SHP77 treated with DMSO at 0.1 percent for 48 hours (cell line): ENCODE measurements at regions not wholly inside any gene's neighbourhood (a gene's known extent, or its start where the extent isn't known, plus 50 kb on each side); places are given as distances from the start of the nearest gene placed in this dataset.
"Not testable (repeated sequence)": the region's sequence is repeated elsewhere in the genome, so short reads cannot be mapped to it uniquely, and the experiment has no call there.

ENCODE experiments used
- DNase-seq: peaks from one replicate; lab custom pipeline; 2025; lab: John Stamatoyannopoulos, UW

DNA sequence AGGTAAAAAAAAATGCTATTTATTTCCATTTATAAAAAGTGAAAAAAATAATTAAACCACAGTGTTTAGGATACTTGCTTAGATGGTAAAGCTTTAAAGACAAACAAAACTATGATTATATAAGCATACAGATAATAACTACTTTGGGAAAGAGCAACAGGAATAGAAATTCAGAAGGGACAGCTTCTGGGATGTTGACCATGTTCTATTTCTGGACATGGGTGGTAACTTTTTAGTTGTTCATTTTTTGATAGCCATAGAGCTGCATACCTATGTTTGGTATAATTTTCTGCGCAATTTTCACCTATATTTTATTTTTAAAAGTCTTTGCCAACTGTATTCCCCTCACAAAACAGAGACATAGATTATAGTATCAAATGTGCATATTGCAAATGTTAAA is 572.0 kb upstream of the NR2F2 start:
- no peak for DNase-seq

DNA sequence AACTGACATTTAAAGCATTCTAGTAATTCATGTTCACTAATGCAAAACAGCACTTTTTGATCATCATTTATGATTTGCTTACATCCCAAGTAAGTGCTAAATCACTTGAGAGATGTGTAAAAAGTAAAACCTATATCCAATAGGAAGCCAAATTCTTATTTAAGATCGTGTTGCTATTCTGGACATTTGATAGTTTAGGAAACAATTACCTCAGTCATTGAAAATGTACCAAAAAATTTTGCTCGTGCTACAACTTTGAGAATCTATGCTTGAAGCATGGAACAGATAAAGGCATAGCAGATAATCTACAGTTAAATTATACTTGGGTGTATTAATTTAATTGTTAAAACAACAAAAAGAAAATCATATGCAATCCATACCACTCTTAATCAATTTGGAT is 571.6 kb upstream of the NR2F2 start:
- DNase-seq: no peak

DNA sequence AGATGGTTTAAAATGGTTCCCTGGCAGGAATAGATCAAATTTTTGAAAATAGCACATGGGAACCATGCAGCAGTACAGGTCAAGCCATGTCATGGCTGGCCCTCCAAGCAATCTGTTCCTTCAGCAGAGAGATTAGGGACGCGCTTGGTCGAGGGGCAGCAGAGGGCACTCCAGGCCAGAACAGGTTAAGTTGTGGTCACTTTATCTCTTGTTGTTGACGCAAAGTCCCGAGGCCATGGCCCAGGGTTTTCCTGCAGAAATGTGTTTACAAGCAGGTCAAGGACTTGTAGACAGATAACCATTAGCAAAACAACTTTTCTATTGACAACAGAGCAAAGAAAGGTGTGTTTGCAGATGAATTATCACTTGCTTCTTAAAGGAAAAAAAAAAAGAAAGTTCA is 570.0 kb upstream of the NR2F2 start:
- no peak for DNase-seq

DNA sequence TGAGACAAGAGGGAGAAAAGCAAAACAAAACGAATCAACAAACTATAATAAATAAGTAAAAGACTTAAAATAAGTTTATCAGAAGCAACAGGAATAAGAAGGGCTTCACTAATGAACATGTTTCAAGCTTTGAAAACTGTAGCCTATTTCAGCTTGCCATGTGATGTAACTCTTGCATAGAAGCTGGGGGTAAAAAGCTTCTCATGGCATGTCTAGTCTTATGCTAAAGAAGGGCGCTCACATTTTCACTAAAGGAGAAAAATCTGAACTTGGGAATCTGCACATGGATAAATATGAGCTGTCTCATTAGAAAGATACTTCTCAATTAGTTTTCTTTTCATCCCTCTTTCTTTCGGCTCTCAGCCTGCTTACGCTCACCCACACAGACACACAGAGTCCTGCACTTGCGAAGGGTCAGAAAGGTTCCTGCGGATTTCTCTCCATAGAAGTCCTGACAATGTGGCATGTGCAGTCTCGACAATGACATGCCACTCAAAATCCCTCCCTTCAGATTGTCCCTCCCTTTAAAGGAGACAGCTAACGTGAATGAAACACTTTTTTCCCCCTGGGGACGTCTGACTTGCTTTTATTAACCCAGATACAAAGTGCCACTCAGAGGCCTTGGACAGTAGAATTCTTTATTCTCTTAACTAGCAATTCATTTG is 568.9 kb upstream of the NR2F2 start:
- DNase-seq: no peak

DNA sequence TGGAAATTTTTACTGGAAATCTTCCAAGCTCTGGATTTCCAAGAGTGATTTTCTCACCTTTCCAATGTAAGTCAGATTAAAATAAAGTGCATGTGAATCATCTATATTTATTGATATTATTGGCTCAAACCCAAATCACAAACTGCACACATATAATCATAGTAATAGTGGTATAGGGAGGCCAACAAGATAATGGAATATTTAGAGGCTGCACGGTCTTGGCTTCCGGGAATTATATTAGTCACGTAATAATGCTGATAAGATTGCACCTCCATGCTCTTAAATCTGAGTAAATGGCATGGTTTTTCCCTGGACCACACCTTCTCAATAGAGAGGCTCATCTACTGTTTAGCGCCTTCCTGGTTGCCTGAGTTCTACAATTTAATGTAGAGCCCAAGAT is 567.1 kb upstream of the NR2F2 start:
- no peak for DNase-seq

DNA sequence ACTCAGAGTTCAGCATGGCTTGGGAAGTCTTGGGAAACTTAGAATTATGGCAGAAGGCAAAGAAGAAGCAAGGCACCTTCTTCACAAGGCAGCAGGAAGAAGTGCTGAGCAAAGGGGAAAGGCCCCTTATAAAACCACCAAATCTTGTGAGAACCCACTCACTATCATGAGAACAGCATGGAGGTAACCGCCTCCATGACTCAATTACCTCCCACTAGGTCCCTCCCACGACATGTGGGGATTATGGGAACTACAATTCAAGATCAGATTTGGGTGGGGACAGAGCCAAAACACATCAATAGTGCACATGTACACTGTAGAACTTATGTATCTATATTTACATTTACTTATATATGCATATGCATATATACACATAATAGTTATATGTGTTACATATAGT is 565.3 kb upstream of the NR2F2 start:
- no peak for DNase-seq

DNA sequence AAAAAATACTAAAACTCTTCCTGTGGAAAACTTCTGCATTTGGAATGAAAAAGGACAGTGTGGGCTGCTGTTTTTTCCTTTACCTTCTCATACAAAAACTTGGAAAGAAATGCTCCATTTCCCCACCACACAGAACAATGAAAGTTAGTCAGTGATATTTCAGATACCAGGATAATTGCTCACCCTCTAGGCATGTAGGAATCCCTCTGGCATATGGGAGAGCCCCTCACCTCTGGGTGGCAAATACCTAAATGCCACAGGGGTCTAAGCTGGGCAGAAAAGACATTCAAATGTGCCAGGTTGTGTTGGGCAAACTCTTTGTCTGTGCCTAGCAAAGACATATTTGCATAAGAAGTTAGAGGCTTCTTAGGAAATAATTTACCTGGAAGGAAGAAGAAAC is 560.3 kb upstream of the NR2F2 start:
- DNase-seq: no peak

DNA sequence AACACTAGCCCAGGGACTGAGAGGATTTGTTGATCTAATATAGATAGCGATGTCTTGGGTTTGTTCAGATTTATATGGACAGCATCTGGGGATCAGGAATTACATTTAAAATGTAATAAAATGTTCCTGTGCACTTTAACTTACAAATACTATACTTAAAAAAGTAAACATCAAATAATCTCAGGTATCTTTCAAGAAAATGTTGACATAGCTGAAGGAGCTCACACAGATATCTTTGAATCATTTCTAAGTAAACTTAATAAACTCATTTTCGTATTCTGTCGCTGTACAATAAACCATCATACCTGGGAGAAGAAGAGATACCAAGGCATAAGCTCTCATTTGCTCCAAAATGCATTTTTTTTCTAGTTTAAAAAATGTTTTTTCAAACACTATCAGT is 557.5 kb upstream of the NR2F2 start:
- DNase-seq: no peak

DNA sequence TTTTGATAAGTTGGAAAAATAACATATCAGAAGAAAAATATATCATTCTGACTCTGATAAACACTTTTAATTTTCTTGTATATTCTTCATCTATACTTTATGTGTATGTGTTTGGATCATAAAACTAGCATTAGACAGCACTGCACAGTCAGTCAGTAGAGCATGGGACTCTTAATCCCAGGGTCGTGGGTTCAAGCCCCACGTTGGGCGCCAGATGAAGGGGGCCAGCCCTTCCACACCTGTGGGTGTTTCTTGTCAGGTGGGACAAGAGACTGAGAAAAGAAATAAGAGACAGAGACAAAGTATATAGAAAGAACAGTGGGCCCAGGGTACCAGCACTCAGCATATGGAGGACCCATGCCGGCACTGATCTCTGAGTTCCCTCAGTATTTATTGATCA is 546.0 kb upstream of the NR2F2 start:
- no peak for DNase-seq

DNA sequence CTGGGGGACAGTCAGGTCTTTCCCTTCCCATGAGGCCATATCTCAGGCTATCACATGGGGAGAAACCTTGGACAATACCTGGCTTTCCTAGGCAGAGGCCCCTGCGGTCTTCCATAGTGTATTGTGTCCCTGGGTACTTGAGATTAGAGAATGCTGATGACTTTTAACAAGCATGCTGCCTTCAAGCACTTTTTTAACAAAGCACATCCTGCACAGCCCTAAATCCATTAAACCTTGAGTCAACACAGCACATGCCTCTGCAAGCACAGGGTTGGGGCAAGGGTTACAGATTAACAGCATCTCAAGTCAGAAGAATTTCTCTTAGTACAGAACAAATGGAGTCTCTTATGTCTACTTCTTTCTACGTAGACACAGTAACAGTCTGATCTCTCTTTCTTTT is 545.2 kb upstream of the NR2F2 start:
- not testable (repeated sequence) for DNase-seq

DNA sequence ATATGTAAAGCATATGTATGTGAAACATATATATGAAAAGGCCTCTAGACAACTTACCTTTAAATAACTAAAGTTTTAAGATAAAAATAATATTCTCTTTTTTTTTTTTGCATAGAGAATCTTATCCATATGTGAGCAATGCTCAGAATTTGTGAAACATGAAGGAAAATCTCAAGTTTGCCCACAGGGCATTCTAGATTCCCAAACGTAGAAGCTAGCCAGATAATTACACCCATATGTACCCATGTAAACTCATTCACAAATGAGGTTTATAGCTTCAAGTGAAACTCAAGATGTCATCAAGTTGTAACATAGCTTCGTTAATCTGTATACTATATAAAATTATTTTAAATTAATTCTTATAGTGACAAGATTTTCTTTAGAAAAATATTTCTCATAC is 537.3 kb upstream of the NR2F2 start:
- no peak for DNase-seq

DNA sequence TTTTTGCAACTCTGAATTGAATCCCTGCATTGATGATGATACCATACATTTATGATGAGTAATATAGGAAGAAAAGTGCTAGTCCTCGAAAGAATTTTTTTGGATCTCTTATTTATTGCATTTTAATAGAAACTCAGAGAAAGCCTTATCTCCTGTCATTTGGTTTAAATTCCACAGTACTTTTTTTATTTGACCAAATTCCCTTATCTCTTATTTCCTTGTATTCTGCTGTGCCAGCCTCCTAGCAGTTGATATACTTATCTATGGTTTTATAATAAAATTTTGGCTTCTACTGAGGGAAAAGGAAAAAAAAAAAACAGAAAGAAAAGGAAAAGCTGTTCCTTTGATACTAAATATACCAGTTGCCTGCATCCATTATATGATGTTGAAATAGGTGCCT is 535.1 kb upstream of the NR2F2 start:
- no peak for DNase-seq

DNA sequence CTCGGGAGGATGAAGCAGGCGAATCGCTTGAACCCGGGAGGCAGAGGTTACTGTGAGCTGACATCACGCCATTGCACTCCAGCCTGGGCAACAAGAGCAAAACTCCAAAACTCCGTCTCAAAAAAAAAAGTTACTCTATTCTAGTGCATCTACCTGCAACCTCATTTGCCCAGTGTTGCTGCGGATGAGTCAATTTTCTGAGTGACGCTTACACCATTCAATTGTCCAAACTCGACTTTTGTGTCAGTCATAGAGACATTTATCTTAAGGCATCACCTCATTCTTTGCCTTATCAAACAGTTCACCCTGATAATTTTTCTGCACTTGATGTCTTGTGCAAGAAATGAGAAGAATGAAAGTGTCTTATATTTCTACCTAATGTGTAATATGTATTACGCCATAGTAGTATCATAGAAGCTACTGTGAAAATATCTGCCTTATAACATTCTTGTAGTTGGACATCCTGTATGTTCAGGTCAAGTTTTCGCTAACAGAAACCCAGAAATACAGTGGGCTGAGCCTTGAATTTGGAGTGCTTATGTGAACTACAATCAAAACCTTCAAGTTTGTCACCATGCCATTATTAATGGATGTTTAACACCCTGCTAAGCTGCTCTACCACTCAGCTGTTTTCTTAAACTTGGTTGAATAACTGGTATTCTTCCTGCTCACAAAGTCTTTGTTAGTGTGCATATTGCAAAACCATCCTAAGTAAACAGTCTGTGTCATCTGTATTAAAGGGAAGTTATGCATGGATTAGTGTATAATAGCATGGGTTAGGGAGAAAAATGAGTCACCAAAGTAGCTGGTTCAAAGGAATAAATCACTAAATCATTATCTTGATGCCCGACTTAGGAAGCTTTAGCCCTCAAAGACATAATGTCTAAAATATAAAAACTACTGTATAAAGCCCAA is 531.0 kb upstream of the NR2F2 start:
- no peak for DNase-seq

DNA sequence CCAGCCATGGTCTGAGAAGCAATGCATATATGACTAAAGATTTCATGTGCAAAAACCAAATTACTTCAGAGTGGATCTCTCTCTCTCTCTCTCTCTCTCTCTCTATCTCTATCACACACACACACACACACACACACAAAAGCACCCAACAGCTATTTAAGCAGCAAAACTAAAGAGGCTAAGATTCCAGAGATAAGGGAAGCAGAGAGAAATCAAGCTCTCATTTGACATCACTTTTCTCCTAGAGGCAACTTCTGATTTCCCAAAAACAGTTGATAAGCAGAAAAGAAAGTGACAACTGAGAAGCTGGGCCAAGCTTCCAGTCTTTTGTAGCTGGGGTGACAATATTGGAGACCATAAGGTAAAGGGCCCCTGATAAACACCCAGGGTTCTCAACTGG is 526.0 kb upstream of the NR2F2 start:
- no peak for DNase-seq

DNA sequence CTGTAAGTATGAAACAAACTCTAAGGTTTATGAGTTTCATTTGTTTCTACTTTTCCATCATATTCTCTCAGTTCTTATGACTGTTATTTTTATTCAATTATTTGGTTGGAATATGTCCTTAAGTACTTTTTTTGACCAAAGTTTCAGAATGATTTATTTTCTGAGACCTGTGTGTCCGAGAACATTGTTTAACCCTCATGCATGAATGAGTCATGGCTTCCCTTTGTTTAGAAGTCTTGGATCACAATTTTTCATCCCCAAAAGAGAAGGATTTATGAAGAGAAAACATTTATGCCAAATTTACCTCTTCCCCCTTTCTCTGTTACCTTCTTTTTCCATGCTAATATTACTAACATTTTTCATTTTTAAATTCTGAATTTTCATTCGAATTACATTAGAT is 518.0 kb upstream of the NR2F2 start:
- DNase-seq: no peak

DNA sequence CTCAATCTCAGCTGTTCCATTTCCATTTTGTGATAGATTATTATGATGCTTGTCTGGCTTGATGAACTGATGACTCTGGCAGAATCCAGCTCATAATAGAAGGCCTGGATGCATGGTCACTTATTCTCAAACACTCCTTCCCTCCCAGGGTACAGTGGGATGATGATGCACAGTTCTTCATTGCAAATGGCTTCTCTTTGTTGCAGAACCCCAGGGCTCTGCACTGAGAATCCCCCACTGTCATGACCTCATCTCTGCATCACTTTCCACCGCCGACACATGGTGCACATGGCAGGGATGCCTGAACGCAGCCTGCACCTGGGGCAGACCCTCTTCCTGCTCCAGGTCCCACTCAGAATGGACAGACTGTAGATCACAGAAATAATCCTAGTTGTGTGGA is 515.6 kb upstream of the NR2F2 start:
- no peak for DNase-seq

DNA sequence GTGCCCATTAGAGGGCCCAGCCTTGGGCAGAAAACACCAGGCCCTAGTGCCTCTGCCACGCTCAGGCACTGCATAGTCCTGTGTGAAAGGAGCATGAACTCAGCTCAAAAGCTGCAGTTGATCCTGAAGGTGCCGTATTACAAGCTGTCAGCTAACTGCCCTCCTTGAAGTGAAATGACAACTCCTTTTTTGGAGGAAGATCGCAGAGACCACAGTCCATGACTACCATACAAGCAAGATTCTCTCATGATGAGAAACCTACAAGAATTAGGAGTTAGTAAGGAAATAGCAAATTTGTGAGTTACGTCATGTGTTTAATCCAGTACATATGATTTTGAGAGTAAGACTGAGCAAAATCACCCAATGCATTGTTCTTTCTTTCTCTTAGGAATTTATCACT is 513.9 kb upstream of the NR2F2 start:
- DNase-seq: no peak

DNA sequence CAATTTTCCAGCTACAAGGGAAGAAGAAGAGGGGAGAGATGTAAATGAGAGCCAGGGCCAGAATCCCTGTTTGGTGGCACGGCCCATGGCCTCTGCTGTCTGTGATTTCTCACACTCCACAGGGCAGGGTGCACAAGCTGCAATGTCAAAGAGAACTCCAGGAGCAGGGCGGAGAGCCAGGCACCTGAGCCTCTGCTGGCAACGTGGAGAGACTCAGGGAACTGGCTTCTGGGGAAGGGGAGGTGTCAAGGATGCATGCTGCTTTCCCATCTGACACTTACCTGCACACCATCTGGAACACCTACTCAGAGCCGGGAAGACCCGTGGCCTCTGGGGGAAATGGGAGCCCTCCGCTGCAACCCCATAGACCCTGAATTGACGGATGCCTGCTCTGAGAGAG is 507.5 kb upstream of the NR2F2 start:
- DNase-seq: no peak

DNA sequence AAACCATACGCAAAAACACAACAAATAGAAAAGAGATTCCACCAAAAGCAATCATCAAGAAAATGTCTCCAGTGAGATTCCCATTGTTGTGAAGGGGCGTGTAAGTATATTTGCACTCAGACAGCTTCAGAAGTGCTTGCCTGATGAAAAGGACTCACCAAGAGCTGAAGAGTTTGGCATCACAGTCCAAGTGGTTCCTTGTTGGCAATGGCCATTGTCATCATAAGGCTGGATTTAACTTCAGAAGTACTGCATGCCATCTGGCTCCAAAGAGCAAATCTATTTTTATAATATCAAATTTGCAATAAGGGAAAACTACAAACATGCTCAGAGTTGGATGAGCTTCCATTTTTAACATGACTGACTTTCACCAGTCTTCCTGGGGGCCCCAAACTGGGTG is 505.3 kb upstream of the NR2F2 start:
- no peak for DNase-seq

DNA sequence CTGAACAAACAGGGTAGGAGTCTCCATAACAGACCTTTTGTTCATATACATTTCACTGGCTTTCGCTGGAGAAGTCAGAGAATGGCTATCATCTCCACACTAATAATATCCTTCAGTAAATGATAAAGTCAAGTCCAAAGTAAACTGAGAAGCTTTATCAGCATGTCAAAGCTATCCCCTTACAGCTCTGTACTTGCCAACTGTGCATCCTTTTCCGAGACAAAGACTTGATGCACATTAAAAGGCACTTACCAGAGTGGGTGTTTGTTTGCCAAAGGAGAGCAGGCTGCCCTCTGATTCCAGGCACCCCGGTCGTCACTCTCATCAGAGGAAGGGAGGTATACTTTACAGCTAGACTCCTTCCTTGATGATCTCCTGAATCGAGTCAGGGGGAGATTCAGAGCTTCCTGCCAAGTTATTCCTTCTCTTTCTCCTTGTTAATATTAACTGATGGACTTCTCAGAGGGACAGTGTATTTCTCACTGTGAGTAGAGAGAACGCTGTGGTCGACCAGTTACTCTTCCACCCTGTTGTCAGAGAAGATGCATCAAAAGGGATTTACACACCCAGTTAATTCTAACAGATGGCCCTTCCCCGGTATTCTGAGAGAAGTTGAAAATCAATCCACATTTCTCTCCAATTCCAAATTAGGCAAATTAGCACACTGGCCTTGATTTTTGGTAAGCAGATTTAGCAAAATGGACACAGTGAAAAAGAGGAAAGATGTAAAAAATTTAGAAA is 504.7 kb upstream of the NR2F2 start:
- no peak for DNase-seq

DNA sequence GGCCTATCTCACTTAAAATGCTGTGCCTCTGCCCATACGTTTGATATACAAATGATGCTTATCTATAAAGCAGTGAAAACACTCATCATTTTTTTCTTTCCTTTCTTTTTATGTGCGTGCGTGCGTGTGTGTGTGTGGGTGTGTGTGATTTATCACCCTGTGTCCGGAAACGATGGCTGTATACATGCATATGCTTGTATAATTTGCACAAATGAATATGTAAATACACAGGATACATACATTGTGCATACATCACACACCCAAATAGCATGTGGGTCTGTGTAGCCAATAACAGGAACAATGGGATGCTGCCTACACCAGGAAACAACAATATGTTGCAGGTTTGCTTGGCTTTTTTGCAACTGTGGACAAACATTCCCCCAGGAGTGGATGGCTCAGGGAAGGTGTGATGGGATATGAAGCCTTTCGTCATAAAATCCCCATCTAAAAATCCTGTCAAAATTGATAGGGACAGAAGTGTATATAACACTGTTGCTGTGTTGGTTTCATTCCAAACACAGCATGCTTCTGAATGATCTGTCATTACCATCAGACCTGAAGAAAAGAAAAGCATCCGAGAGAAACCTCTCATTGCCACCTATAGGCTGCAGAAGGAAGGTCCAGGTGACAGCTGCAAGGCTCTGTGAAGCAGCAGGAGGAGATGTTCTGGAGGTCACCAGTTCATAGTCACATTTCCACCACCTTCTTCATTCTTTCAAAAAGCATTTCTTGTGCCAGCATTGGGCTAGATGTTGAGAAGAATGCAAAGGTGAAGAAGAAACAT is 503.9 kb upstream of the NR2F2 start:
- no peak for DNase-seq

DNA sequence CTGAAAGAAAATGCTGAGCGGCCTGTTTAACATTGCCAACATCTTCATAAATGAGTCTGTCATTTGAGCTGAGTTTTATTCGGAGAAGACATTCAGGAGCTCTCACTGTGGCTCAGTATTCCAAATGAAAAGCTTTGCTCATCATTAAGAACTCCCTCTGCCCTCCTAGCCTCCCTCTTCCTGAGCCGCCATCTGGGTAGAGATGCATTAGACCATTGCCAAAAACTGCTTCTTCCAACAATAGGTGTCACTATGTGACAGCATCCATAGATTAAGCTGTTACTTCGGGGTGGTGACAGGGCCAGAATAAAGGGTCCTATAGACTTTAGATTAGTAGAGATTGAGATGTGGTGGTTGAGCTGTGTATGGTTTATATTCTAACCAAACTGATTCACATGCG is 501.4 kb upstream of the NR2F2 start:
- no peak for DNase-seq
